HEK293T (cell line): ENCODE measurements at regions not wholly inside any gene's neighbourhood (a gene's known extent, or its start where the extent isn't known, plus 50 kb on each side); places are given as distances from the start of the nearest gene placed in this dataset.

ENCODE experiments used
- CTCF ChIA-PET: fragments of 350-600 bp; formaldehyde crosslinking; extraction: SDS; loops from one replicate; lab custom pipeline; 2021; ENCODE audit warnings: antibody characterized with exemption, inconsistent platforms; lab: Yijun Ruan, JAX
- POLR2A ChIA-PET: fragments of 350-600 bp; formaldehyde crosslinking; extraction: SDS; loops from one replicate; lab custom pipeline; 2020; ENCODE audit warnings: antibody characterized with exemption, inconsistent platforms; lab: Yijun Ruan, JAX
- DNase-seq: peaks from one replicate; pipeline ENCODE4 v3.0.0; 2012; ENCODE audit warnings: mixed read lengths; ENCODE audit errors: extremely low spot score
- ARNT ChIP-seq: fragments of 450-650 bp; IDR thresholded peaks from 2 replicates; pipeline ENCODE4 v1.6.1; 2017; ENCODE audit warnings: mild to moderate bottlenecking
- BHLHE40 ChIP-seq: fragments of 450-650 bp; IDR thresholded peaks from 2 replicates; pipeline ENCODE4 v1.6.1; 2016; ENCODE audit warnings: mild to moderate bottlenecking, moderate library complexity, borderline replicate concordance
- CTBP1 ChIP-seq: fragments of 450-650 bp; IDR thresholded peaks from 2 replicates; pipeline ENCODE4 v1.6.1; 2016; ENCODE audit warnings: borderline replicate concordance
- ELF4 ChIP-seq: fragments of 450-650 bp; IDR thresholded peaks from 2 replicates; pipeline ENCODE4 v1.6.1; 2017; ENCODE audit warnings: antibody characterized with exemption
- FOXA1 ChIP-seq: fragments of 450-650 bp; IDR thresholded peaks from 2 replicates; pipeline ENCODE4 v1.6.1; 2016; ENCODE audit warnings: mild to moderate bottlenecking
- FOXK2 ChIP-seq: fragments of 450-650 bp; IDR thresholded peaks from 2 replicates; pipeline ENCODE4 v1.6.1; 2016; ENCODE audit warnings: mild to moderate bottlenecking
- FOXM1 ChIP-seq: fragments of 450-650 bp; IDR thresholded peaks from 2 replicates; pipeline ENCODE4 v1.6.1; 2017; ENCODE audit warnings: mild to moderate bottlenecking, borderline replicate concordance
- HDGF ChIP-seq: fragments of 450-650 bp; IDR thresholded peaks from 2 replicates; pipeline ENCODE4 v1.6.1; 2017; ENCODE audit warnings: antibody characterized with exemption, borderline replicate concordance
- L3MBTL2 ChIP-seq: fragments of 450-650 bp; conservative IDR thresholded peaks from 2 replicates; pipeline ENCODE4 v1.6.1; 2016; ENCODE audit warnings: mild to moderate bottlenecking
- LEF1 ChIP-seq: fragments of 450-650 bp; IDR thresholded peaks from 2 replicates; pipeline ENCODE4 v1.6.1; 2017; ENCODE audit warnings: mild to moderate bottlenecking, borderline replicate concordance
- NFRKB ChIP-seq: fragments of 450-650 bp; IDR thresholded peaks from 2 replicates; pipeline ENCODE4 v1.6.1; 2016; ENCODE audit warnings: mild to moderate bottlenecking, moderate library complexity
- SP1 ChIP-seq: fragments of 450-650 bp; IDR thresholded peaks from 2 replicates; pipeline ENCODE4 v1.6.1; 2017
- SUZ12 ChIP-seq: fragments of 450-650 bp; IDR thresholded peaks from 2 replicates; pipeline ENCODE4 v1.6.1; 2016; ENCODE audit warnings: mild to moderate bottlenecking
- TARDBP ChIP-seq: fragments of 450-650 bp; IDR thresholded peaks from 2 replicates; pipeline ENCODE4 v1.6.1; 2016
- ZNF384 ChIP-seq: fragments of 450-650 bp; IDR thresholded peaks from 2 replicates; pipeline ENCODE4 v1.6.1; 2016
- TF ChIP-seq, protein P1 (sequence below): fragments of 450-650 bp; IDR thresholded peaks from 2 replicates; pipeline ENCODE4 v1.6.1; 2016

DNA sequence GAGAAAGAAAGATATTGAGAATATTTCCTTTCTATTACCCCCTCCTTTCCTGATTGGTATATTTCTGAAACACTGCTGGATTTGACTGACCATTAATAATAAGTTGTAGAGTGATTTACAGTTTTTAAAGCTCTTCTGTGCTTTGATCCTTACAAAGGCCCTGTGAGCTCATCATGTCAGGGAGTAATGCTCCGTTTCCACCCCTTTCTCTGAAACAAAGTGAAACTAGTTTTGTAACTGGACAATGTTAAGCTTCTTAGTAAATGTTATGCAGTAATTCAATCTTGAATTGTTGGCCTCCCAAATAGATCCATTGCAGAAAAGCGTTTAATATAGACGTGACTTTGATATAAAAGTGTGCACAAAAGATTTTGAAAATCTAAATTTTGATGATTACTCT, 190.1 kb upstream of the GNPDA2 start:
- DNase-seq = no peak
- ChIA-PET POLR2A (no interaction called here), CTCF (no interaction called here)
- TF ChIP-seq FOXK2 (no peak), L3MBTL2 (no peak), BHLHE40 (no peak), SUZ12 (no peak), SP1 (no peak), NFRKB (no peak), FOXA1 (no peak), CTBP1 (no peak), ARNT (no peak), FOXM1 (no peak), LEF1 (no peak), TARDBP (no peak), ZNF384 (no peak), ELF4 (no peak)
- TF ChIP-seq, protein P1, sequence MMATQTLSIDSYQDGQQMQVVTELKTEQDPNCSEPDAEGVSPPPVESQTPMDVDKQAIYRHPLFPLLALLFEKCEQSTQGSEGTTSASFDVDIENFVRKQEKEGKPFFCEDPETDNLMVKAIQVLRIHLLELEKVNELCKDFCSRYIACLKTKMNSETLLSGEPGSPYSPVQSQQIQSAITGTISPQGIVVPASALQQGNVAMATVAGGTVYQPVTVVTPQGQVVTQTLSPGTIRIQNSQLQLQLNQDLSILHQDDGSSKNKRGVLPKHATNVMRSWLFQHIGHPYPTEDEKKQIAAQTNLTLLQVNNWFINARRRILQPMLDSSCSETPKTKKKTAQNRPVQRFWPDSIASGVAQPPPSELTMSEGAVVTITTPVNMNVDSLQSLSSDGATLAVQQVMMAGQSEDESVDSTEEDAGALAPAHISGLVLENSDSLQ = no peak

DNA sequence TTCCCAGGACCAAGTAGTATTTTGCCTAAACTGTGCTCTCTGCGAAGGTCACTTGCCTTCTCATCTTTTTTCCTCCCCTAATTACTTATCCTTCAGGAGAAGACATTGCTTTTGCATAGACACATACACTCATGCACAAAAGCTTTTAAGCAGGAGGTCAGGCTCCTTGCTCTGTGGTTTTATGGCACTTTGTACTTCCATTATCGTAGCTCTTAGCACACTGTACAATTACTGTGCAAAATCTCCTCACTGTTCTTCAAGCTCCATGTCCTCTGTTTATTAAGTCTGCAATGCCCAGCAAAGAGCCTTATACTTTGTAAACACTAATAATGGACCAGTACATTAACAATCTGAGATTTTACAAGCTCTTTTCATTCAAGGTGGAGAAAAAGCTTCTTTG, 188.4 kb upstream of the GNPDA2 start:
- no peak for DNase-seq
- ChIA-PET CTCF (no interaction called here), POLR2A (no interaction called here)
- no peak for TF ChIP-seq ZNF384
- no peak for TF ChIP-seq ARNT

- ChIA-PET CTCF (no interaction called here), POLR2A (no interaction called here)
- TF ChIP-seq ELF4 (no peak), SUZ12 (no peak), FOXK2 (no peak), TARDBP (no peak), FOXA1 (no peak), ARNT (no peak), NFRKB (no peak), HDGF (no peak), CTBP1 (no peak), FOXM1 (no peak), L3MBTL2 (no peak), LEF1 (no peak), BHLHE40 (no peak), ZNF384 (no peak), SP1 (no peak)
- TF ChIP-seq, protein P1 = no peak
- DNase-seq = no peak
These were observed 187.9 kb upstream of the GNPDA2 start for GRCh38 chr4:44914223-44914622.

- TF ChIP-seq ARNT (no peak), NFRKB (no peak), SP1 (no peak), FOXM1 (no peak), HDGF (no peak), SUZ12 (no peak), FOXA1 (no peak), LEF1 (no peak), FOXK2 (no peak), L3MBTL2 (no peak), ZNF384 (no peak), CTBP1 (no peak), ELF4 (no peak), TARDBP (no peak), BHLHE40 (no peak)
- TF ChIP-seq, protein P1 = no peak
- CTCF ChIA-PET = no interaction called here
- POLR2A ChIA-PET = no interaction called here
- DNase-seq = no peak
These were observed 186.6 kb upstream of the GNPDA2 start for GRCh38 chr4:44912980-44913379.

- no peak for DNase-seq
- ChIA-PET CTCF (no interaction called here), POLR2A (no interaction called here)
- TF ChIP-seq ZNF384 (no peak), ARNT (no peak), SUZ12 (no peak), ELF4 (no peak), FOXM1 (no peak), FOXK2 (no peak), CTBP1 (no peak), BHLHE40 (no peak), LEF1 (no peak), L3MBTL2 (no peak), TARDBP (no peak)
- TF ChIP-seq, protein P1 = no peak
These were observed 182.2 kb upstream of the GNPDA2 start for GRCh38 chr4:44908565-44908964.

GRCh38 chr4:44872246-44872645, 145.9 kb upstream of the GNPDA2 start:
- ChIA-PET POLR2A (no interaction called here), CTCF (no interaction called here)
- TF ChIP-seq CTBP1 (no peak), TARDBP (no peak), SUZ12 (no peak), ELF4 (no peak), FOXM1 (no peak), NFRKB (no peak), SP1 (no peak), ARNT (no peak), HDGF (no peak), BHLHE40 (no peak), FOXA1 (no peak)
- TF ChIP-seq, protein P1 = no peak
- DNase-seq = no peak
